ENCODE measurements at regions not wholly inside any gene's neighbourhood (a gene's known extent, or its start where the extent isn't known, plus 50 kb on each side); places are given as distances from the start of the nearest gene placed in this dataset.

DNA sequence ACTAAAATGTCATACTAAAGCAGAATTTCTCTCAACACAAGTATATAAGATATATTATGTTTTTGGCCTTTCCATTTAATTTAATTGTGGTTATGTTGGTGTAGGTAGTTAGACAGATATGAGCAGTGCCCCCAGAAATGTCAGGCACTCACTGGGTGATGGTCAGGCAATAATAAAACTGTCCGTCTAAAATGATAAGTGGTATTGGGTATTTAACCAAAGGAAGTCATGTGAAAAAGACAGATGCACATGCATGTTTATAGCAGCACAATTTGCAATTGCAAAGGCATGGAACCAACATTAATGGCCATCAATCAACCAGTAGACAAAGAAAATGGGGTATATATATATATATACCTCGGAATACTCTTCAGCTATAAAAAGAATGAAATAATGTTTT lies 936.6 kb upstream of the SLC39A10 start:
- no peak overlapping the region for H2BK12ac ChIP-seq (ENCODE audit: low read depth, low read length)
- no peak overlapping the region for H4K5ac ChIP-seq (ENCODE audit: insufficient read length, low read depth, low read length)
- H3K18ac ChIP-seq (ENCODE audit: extremely low read depth, low read length): no peak overlapping the region
- no peak for TF ChIP-seq CBX5 (IDR thresholded peaks at IDR 0.05; ENCODE audit: low read depth, low read length)
- no peak for TF ChIP-seq JUND (IDR thresholded peaks at IDR 0.05; ENCODE audit: low read length)
- no peak for TF ChIP-seq SUZ12 (IDR thresholded peaks at IDR 0.05; ENCODE audit: low read length)
- no peak for TF ChIP-seq CEBPB (IDR thresholded peaks at IDR 0.05; ENCODE audit: low read depth, low read length)
- TF ChIP-seq KDM5A (IDR thresholded peaks at IDR 0.05; ENCODE audit: low read length): no peak
- TF ChIP-seq ASH2L (IDR thresholded peaks at IDR 0.05; ENCODE audit: low read length): no peak
- TF ChIP-seq NRF1 (IDR thresholded peaks at IDR 0.05; ENCODE audit: low read depth, low read length): no peak
- no peaks in the 10 kb centered on the region for H3K27me3 ChIP-seq (replicated peaks in 1 of 4; ENCODE audit: control insufficient read depth in 3 of 4, extremely low read depth in 1 of 4, insufficient read depth in 3 of 4, low read length in 3 of 4)
- H3K9ac ChIP-seq (replicated peaks in 1 of 4; ENCODE audit: extremely low read depth in 1 of 4, low read depth in 3 of 4, low read length in 3 of 4): no peak overlapping the region
- H3K27ac ChIP-seq (ENCODE audit: low read depth, low read length): no peak overlapping the region
- H3K4me1 ChIP-seq (replicated peaks in 1 of 4; ENCODE audit: control insufficient read depth in 3 of 4, insufficient read depth in 4 of 4, low read length in 3 of 4): no peaks in the 10 kb centered on the region
- H3K79me1 ChIP-seq (ENCODE audit: low read depth, low read length): no peaks in the 10 kb centered on the region
- H2BK15ac ChIP-seq (ENCODE audit: low read length): no peak overlapping the region
- H3K23me2 ChIP-seq (ENCODE audit: low read depth, low read length): no peaks in the 10 kb centered on the region
- ChIA-PET POLR2A (ENCODE audit: partially characterized antibody) (no interaction called here), CTCF (ENCODE audit: partially characterized antibody) (no interaction called here)
- no peak overlapping the region for H3K23ac ChIP-seq (ENCODE audit: insufficient read length)
- no peak overlapping the region for H4K91ac ChIP-seq (replicated peaks; ENCODE audit: insufficient read length, low read length)
- no peak overlapping the region for H2AK5ac ChIP-seq (ENCODE audit: low read depth, low read length)
- no peak overlapping the region for H2BK20ac ChIP-seq (ENCODE audit: low read length)
- no peak overlapping the region for H2BK5ac ChIP-seq (ENCODE audit: low read depth, low read length)
- DNase-seq (ENCODE audit: low read depth in 1 of 2, low spot score in 2 of 2) (no peak), FAIRE-seq (no peak)
- H3K36me3 ChIP-seq (ENCODE audit: control insufficient read depth in 2 of 4, insufficient read depth in 4 of 4, low read length in 3 of 4): no peaks in the 10 kb centered on the region
- no peak overlapping the region for H3K4me3 ChIP-seq (ENCODE audit: extremely low read depth in 1 of 4, insufficient read depth in 2 of 4, low read depth in 3 of 4, low read length in 4 of 4)
- H3K9me3 ChIP-seq (ENCODE audit: insufficient read depth in 2 of 2, low read depth in 1 of 2, low read length in 1 of 2): no peaks in the 10 kb centered on the region
- H3K14ac ChIP-seq (ENCODE audit: insufficient read length): no peak overlapping the region
- H2BK120ac ChIP-seq (replicated peaks; ENCODE audit: low read depth, low read length): no peak overlapping the region
- H3K56ac ChIP-seq (replicated peaks; ENCODE audit: insufficient read length, low read depth, low read length): no peak overlapping the region
- no peak overlapping the region for H4K8ac ChIP-seq (ENCODE audit: extremely low read depth, insufficient read depth, low read length)
- H3K4me2 ChIP-seq (ENCODE audit: insufficient read depth in 1 of 2, low read depth in 2 of 2, low read length in 2 of 2): no peak overlapping the region
- no peak overlapping the region for H3K4ac ChIP-seq (replicated peaks; ENCODE audit: insufficient read length, low read depth, low read length)
- WGBS, 2 experiments (ENCODE audit: extremely low coverage in 1 of 2, insufficient coverage in 1 of 2, insufficient read length in 1 of 2, insufficient replicate concordance in 2 of 2, low coverage in 1 of 2, low lambda C conversion rate in 2 of 2, missing lambda C conversion rate in 1 of 2): 100% methylated on average over 2 of the region's 2 CpGs; no CpG with 5 or more reads in 1 of the 2 experiments
- H3K79me2 ChIP-seq (ENCODE audit: control insufficient read depth in 1 of 2, insufficient read depth in 2 of 2, low read length in 2 of 2): no peaks in the 10 kb centered on the region
- no peak overlapping the region for H2AFZ ChIP-seq (ENCODE audit: low read length)
- peaks cover 0 to 2% of the 10 kb centered on the region in 2 experiments for H4K20me1 ChIP-seq (replicated peaks in 1 of 2; ENCODE audit: control insufficient read depth in 1 of 2, insufficient read depth in 2 of 2, low read length in 2 of 2)
